ENCODE measurements at regions not wholly inside any gene's neighbourhood (a gene's known extent, or its start where the extent isn't known, plus 50 kb on each side); places are given as distances from the start of the nearest gene placed in this dataset.

- no peak overlapping the region for H3K27ac ChIP-seq
- TF ChIP-seq ZFX (IDR thresholded peaks at IDR 0.05) (no peak), CTCF (conservative IDR thresholded peaks at IDR 0.05) (no peak)
These were observed 988.6 kb upstream of the TMEM132C start for GRCh38 chr12:127278351-127278750.

GRCh38 chr12:127280393-127281275, 986.3 kb upstream of the TMEM132C start:
- TF ChIP-seq ZFX (IDR thresholded peaks at IDR 0.05), result no peak
- peak; percentile 98 for TF ChIP-seq CTCF (conservative IDR thresholded peaks at IDR 0.05)
- no peak overlapping the region for H3K27ac ChIP-seq

- TF ChIP-seq ZFX (IDR thresholded peaks at IDR 0.05) (no peak), CTCF (conservative IDR thresholded peaks at IDR 0.05) (no peak)
- no peak overlapping the region for H3K27ac ChIP-seq
These were observed 984.0 kb upstream of the TMEM132C start for GRCh38 chr12:127282786-127283565.

GRCh38 chr12:127284021-127284420, 982.9 kb upstream of the TMEM132C start:
- H3K27ac ChIP-seq, result no peak overlapping the region

GRCh38 chr12:127284870-127285431, 982.0 kb upstream of the TMEM132C start:
- no peak overlapping the region for H3K27ac ChIP-seq
- TF ChIP-seq CTCF (conservative IDR thresholded peaks at IDR 0.05), result no peak
- TF ChIP-seq ZFX (IDR thresholded peaks at IDR 0.05), result no peak

More at GRCh38 chr12:127284021-127284420, 982.9 kb upstream of the TMEM132C start:
- TF ChIP-seq ZFX (IDR thresholded peaks at IDR 0.05) (no peak), CTCF (conservative IDR thresholded peaks at IDR 0.05) (no peak)

- no peak overlapping the region for H3K27ac ChIP-seq
- TF ChIP-seq ZFX (IDR thresholded peaks at IDR 0.05), result no peak
- TF ChIP-seq CTCF (conservative IDR thresholded peaks at IDR 0.05), result no peak
These were observed 980.7 kb upstream of the TMEM132C start for GRCh38 chr12:127286281-127286680.

GRCh38 chr12:127287256-127287655, 979.7 kb upstream of the TMEM132C start:
- no peak for TF ChIP-seq ZFX (IDR thresholded peaks at IDR 0.05)
- no peak for TF ChIP-seq CTCF (conservative IDR thresholded peaks at IDR 0.05)
- H3K27ac ChIP-seq, result no peak overlapping the region
